Prostate gland (tissue), 2 donors: ENCODE measurements at regions not wholly inside any gene's neighbourhood (a gene's known extent, or its start where the extent isn't known, plus 50 kb on each side); places are given as distances from the start of the nearest gene placed in this dataset.

Source experiments
- POLR2A ChIP-seq: fragments of 450-650 bp; IDR thresholded peaks from one replicate; pipeline ENCODE4 v1.6.1; 2016; ENCODE audit warnings: antibody characterized with exemption, mild to moderate bottlenecking
- TF ChIP-seq, protein P1 (sequence below), 4 experiments: fragments of 200-600 bp in 2 of 4; fragments of 450-650 bp in 2 of 4; sonication (generic) in 2 of 4; IDR thresholded peaks; 1 replicate in 3 of 4; 2 replicates in 1 of 4; pipeline ENCODE4 v1.5.1; 2016 to 2019; ENCODE audit warnings: antibody characterized with exemption in 4 of 4, mild to moderate bottlenecking in 2 of 4, moderate library complexity in 2 of 4

DNA sequence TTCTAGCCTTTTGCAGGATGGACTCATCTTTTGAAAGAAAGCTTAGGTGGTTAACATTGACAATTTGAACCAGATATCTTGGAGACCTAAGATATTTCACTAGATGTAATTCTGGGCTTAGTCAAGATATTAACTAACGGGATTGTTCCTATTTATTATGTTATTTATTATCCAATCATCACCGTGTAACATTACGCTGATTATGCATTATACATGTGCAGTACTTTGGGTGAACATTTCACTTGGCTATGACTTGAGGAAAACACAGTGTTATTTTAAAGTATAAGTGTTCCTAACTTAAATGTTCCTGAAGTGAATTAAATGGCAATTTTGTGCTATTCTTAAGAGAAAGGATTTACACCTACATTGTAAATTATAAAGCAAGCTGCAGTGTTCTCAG, 574.5 kb upstream of the KCNMB2 start:
- TF ChIP-seq, protein P1, sequence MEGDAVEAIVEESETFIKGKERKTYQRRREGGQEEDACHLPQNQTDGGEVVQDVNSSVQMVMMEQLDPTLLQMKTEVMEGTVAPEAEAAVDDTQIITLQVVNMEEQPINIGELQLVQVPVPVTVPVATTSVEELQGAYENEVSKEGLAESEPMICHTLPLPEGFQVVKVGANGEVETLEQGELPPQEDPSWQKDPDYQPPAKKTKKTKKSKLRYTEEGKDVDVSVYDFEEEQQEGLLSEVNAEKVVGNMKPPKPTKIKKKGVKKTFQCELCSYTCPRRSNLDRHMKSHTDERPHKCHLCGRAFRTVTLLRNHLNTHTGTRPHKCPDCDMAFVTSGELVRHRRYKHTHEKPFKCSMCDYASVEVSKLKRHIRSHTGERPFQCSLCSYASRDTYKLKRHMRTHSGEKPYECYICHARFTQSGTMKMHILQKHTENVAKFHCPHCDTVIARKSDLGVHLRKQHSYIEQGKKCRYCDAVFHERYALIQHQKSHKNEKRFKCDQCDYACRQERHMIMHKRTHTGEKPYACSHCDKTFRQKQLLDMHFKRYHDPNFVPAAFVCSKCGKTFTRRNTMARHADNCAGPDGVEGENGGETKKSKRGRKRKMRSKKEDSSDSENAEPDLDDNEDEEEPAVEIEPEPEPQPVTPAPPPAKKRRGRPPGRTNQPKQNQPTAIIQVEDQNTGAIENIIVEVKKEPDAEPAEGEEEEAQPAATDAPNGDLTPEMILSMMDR (IDR thresholded peaks at IDR 0.05): no peak
- TF ChIP-seq POLR2A: no peak
